Activated naive CD8-positive, alpha-beta T cell treated with anti-CD3 and anti-CD28 coated beads, Interleukin-2, amount 50 U/mL, for 16 hours (primary cell): ENCODE measurements at regions not wholly inside any gene's neighbourhood (a gene's known extent, or its start where the extent isn't known, plus 50 kb on each side); places are given as distances from the start of the nearest gene placed in this dataset.

Experiments used
- DNase-seq: peaks from one replicate; pipeline ENCODE4 v3.0.0-alpha.2; 2020; ENCODE audit warnings: low read depth, low spot score

GRCh38 chr3:106609666-106610301 is 741.0 kb upstream of the CBLB start:
- peak; percentile 37 for DNase-seq

GRCh38 chr3:106610362-106610959 is 741.6 kb upstream of the CBLB start:
- DNase-seq, result no peak

- DNase-seq, result no peak
Observed at GRCh38 chr3:106611116-106611515, 742.3 kb upstream of the CBLB start.

- DNase-seq, result no peak
Observed at GRCh38 chr3:106611841-106612240, 743.0 kb upstream of the CBLB start.

GRCh38 chr3:106616556-106616955 is 747.7 kb upstream of the CBLB start:
- DNase-seq, result no peak

- no peak for DNase-seq
Observed at GRCh38 chr3:106617276-106617675, 748.5 kb upstream of the CBLB start.

- no peak for DNase-seq
Observed at GRCh38 chr3:106620646-106621045, 751.8 kb upstream of the CBLB start.

- no peak for DNase-seq
Observed at GRCh38 chr3:106624154-106624553, 753.1 kb upstream of the CCDC54 start.

- DNase-seq, result no peak
Observed at GRCh38 chr3:106628407-106628806, 748.8 kb upstream of the CCDC54 start.

- no peak for DNase-seq
Observed at GRCh38 chr3:106629215-106629832, 747.9 kb upstream of the CCDC54 start.

GRCh38 chr3:106631373-106632108 is 745.7 kb upstream of the CCDC54 start:
- no peak for DNase-seq

GRCh38 chr3:106635271-106635670 is 742.0 kb upstream of the CCDC54 start:
- no peak for DNase-seq

- DNase-seq, result no peak
Observed at GRCh38 chr3:106635826-106636225, 741.4 kb upstream of the CCDC54 start.

- no peak for DNase-seq
Observed at GRCh38 chr3:106640353-106640752, 736.9 kb upstream of the CCDC54 start.

GRCh38 chr3:106642161-106642560 is 735.1 kb upstream of the CCDC54 start:
- DNase-seq, result no peak

- no peak for DNase-seq
Observed at GRCh38 chr3:106643684-106644161, 733.5 kb upstream of the CCDC54 start.

- no peak for DNase-seq
Observed at GRCh38 chr3:106673926-106674569, 703.2 kb upstream of the CCDC54 start.

- no peak for DNase-seq
Observed at GRCh38 chr3:106675451-106675850, 701.8 kb upstream of the CCDC54 start.

GRCh38 chr3:106678657-106679390 is 698.4 kb upstream of the CCDC54 start:
- DNase-seq, result no peak

- DNase-seq, result no peak
Observed at GRCh38 chr3:106683953-106684620, 693.2 kb upstream of the CCDC54 start.

GRCh38 chr3:106685745-106686144 is 691.5 kb upstream of the CCDC54 start:
- no peak for DNase-seq
